ENCODE measurements at regions not wholly inside any gene's neighbourhood (a gene's known extent, or its start where the extent isn't known, plus 50 kb on each side); places are given as distances from the start of the nearest gene placed in this dataset.

DNA sequence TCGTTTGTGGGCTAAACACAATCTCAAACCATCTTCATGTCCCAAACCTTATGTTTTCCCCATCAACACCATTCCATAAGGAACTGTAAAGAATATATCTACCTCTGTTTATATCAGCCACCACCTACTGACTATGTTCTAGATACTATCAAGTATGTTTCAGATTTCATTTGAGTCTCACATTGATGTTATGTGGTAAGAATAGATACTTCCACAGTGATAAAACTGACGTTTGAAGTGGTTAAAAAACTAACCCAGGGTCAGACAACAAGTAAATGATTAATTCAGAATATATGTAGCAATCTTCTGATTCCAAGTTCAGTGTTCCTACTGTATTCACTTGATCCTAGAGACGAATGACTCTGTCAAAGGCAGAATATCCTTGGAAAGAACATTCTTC is 156.8 kb upstream of the RASGEF1B start:
- TF ChIP-seq REST (IDR thresholded peaks at IDR 0.05; ENCODE audit: insufficient read depth in 1 of 2, low read depth in 2 of 2, low read length in 2 of 2) (no peak), POLR2AphosphoS5 (IDR thresholded peaks at IDR 0.05; ENCODE audit: low read depth, low read length) (no peak), TAF1 (IDR thresholded peaks at IDR 0.05; ENCODE audit: borderline replicate concordance, insufficient read depth, low read length) (no peak), FOXP2 (optimal IDR thresholded peaks at IDR 0.05; ENCODE audit: borderline replicate concordance, extremely low read depth, extremely low read length, insufficient read depth) (no peak), SIN3A (IDR thresholded peaks at IDR 0.05; ENCODE audit: borderline replicate concordance, insufficient read depth, low read length) (no peak)
